ENCODE measurements at regions not wholly inside any gene's neighbourhood (a gene's known extent, or its start where the extent isn't known, plus 50 kb on each side); places are given as distances from the start of the nearest gene placed in this dataset.

DNA sequence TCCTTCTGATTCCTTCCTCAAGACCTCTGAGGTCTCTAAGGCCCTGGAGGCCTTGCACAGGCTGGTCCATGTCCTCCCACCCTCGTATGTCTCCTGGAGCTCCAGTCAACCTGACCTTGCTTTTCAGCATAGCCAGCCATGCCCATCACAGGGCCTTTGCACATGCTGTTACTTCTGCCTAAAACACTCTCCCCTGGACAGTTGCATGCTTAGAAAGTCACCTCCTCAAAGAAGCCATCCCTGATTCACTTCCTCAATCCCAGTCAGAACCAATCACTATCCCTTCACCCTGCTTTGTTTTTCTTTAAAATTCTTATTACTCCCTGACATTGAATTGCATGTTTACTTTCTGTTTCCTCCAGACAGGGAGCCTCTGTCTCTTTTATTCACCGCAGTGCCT is 322.1 kb upstream of the CCL2 start:
- Histone ChIP-seq H3K27me3 (ENCODE audit: insufficient read depth, low read length) (no peaks in the 10 kb centered on the region), H3K36me3 (ENCODE audit: insufficient read depth, low read length) (no peaks in the 10 kb centered on the region), H3K4me3 (ENCODE audit: low read length in 2 of 2) (no peak overlapping the region), H3K27ac (ENCODE audit: low read depth, low read length) (no peak overlapping the region), H3K9me3 (ENCODE audit: control insufficient read depth in 1 of 2, low read length in 2 of 2) (no peaks in the 10 kb centered on the region), H3K4me1 (ENCODE audit: insufficient read depth, low read length) (no peaks in the 10 kb centered on the region)
- no peak for DNase-seq
- Mint-ChIP-seq H3K9me3 (no peaks in the 10 kb centered on the region), H3K4me1 (no peaks in the 10 kb centered on the region), H3K36me3 (no peaks in the 10 kb centered on the region), H3K27me3 (peaks cover 8 to 18% of the 10 kb centered on the region in 2 donors), H3K4me3 (no peak overlapping the region), H3K27ac (no peak overlapping the region)
- intact Hi-C loops (cut with micrococcal nuclease): no loop called here
- ChIA-PET POLR2A (ENCODE audit: partially characterized antibody) (no interaction called here), CTCF (ENCODE audit: partially characterized antibody) (no interaction called here)

DNA sequence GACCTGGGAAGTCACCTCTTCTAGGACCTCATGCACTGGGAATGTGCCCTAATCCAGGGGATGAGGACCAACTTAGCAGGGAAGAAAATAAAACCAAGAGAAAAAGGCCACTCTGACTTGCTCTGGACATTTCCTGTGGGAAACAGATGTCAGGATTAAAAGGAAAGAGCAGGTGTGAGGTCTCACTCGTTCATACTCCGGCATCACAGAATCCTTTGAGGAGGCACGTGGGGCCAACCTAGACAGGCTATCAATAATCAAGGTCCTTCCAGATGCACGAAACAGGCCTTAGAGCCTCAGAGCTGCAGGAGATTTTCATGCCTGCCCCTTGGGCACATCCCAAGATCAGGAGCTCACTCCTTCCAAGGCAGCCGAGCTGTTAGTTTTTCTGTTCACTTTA is 321.5 kb upstream of the CCL2 start:
- POLR2A ChIA-PET (ENCODE audit: partially characterized antibody): no interaction called here

DNA sequence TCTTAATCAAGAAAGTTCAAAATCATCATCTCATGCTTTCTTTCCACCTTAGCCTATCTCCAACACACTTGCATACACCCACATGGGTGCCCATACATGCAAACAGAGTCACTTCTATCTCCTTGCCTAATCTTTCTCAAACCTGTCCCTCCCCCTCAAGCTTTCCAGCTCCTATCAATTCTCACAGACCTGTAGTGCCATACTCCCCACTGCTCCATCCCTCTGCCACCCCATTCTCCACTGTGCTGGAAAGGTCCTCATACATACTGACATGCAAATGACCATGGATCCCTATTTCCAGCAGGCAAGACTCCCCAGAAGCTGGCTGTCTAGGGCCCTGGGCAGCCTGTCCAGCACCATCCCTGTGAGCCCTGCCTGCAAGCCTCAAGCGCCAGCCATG is 320.4 kb upstream of the CCL2 start:
- Histone ChIP-seq H3K4me1 (ENCODE audit: insufficient read depth, low read length) (no peaks in the 10 kb centered on the region), H3K9me3 (ENCODE audit: control insufficient read depth in 1 of 2, low read length in 2 of 2) (no peaks in the 10 kb centered on the region), H3K36me3 (ENCODE audit: insufficient read depth, low read length) (no peaks in the 10 kb centered on the region), H3K27ac (ENCODE audit: low read depth, low read length) (no peak overlapping the region), H3K4me3 (ENCODE audit: low read length in 2 of 2) (no peak overlapping the region), H3K27me3 (ENCODE audit: insufficient read depth, low read length) (no peaks in the 10 kb centered on the region)
- Mint-ChIP-seq H3K27me3 (peaks cover 4 to 14% of the 10 kb centered on the region in 2 donors), H3K27ac (no peak overlapping the region), H3K9me3 (no peaks in the 10 kb centered on the region), H3K4me3 (no peak overlapping the region), H3K36me3 (no peaks in the 10 kb centered on the region), H3K4me1 (no peaks in the 10 kb centered on the region)
- intact Hi-C loops (cut with micrococcal nuclease): no loop called here
- POLR2A ChIA-PET (ENCODE audit: partially characterized antibody): no interaction called here
- no peak for DNase-seq
- CTCF ChIA-PET (ENCODE audit: partially characterized antibody): no interaction called here

More for the DNA sequence above, 321.5 kb upstream of the CCL2 start:
- CTCF ChIA-PET (ENCODE audit: partially characterized antibody): no interaction called here
- no peaks in the 10 kb centered on the region for H3K4me1 ChIP-seq (ENCODE audit: insufficient read depth, low read length)
- H3K9me3 ChIP-seq (ENCODE audit: control insufficient read depth in 1 of 2, low read length in 2 of 2): no peaks in the 10 kb centered on the region
- no peak overlapping the region for H3K4me3 Mint-ChIP-seq
- no peak overlapping the region for H3K27ac ChIP-seq (ENCODE audit: low read depth, low read length)
- no peaks in the 10 kb centered on the region for H3K36me3 Mint-ChIP-seq
- H3K27me3 ChIP-seq (ENCODE audit: insufficient read depth, low read length): no peaks in the 10 kb centered on the region
- intact Hi-C loops (cut with micrococcal nuclease): no loop called here
- H3K4me3 ChIP-seq (ENCODE audit: low read length in 2 of 2): no peak overlapping the region
- peaks cover 6 to 18% of the 10 kb centered on the region in 2 donors for H3K27me3 Mint-ChIP-seq
- no peak for DNase-seq
- H3K36me3 ChIP-seq (ENCODE audit: insufficient read depth, low read length): no peaks in the 10 kb centered on the region
- H3K9me3 Mint-ChIP-seq: no peaks in the 10 kb centered on the region
- H3K4me1 Mint-ChIP-seq: no peaks in the 10 kb centered on the region
- no peak overlapping the region for H3K27ac Mint-ChIP-seq

DNA sequence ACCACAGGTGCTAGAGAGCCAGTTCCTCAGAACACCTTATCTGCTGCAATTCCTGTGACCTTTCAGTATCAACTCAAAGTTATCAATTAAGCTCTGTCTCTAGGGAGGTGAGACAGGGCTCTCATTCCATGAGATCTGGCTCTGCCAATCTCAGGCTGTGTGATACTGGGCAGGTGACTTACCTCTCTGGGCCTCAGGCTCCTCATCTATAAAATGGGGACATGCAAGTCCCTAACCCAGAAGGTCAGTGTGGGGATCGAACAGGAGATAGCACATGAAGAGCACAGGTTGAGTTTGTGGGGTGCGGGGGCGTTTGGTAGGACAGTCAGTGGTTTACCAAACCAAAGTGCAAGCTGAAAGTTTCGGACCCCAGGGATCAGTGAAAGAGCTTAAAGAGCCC is 319.3 kb upstream of the CCL2 start:
- H3K27ac ChIP-seq (ENCODE audit: low read depth, low read length): no peak overlapping the region
- H3K27ac Mint-ChIP-seq: no peak overlapping the region
- ChIA-PET CTCF (ENCODE audit: partially characterized antibody) (no interaction called here), POLR2A (ENCODE audit: partially characterized antibody) (no interaction called here)
- H3K4me3 ChIP-seq (ENCODE audit: low read length in 2 of 2): no peak overlapping the region
- H3K4me1 ChIP-seq (ENCODE audit: insufficient read depth, low read length): no peaks in the 10 kb centered on the region
- no peak overlapping the region for H3K4me3 Mint-ChIP-seq
- H3K9me3 ChIP-seq (ENCODE audit: control insufficient read depth in 1 of 2, low read length in 2 of 2): no peaks in the 10 kb centered on the region
- H3K4me1 Mint-ChIP-seq: no peaks in the 10 kb centered on the region
- H3K36me3 ChIP-seq (ENCODE audit: insufficient read depth, low read length): no peaks in the 10 kb centered on the region
- H3K36me3 Mint-ChIP-seq: no peaks in the 10 kb centered on the region
- DNase-seq: no peak
- no peaks in the 10 kb centered on the region for H3K27me3 ChIP-seq (ENCODE audit: insufficient read depth, low read length)
- H3K27me3 Mint-ChIP-seq: peaks cover 5 to 12% of the 10 kb centered on the region in 2 donors
- no peaks in the 10 kb centered on the region for H3K9me3 Mint-ChIP-seq
- intact Hi-C loops (cut with micrococcal nuclease): no loop called here

DNA sequence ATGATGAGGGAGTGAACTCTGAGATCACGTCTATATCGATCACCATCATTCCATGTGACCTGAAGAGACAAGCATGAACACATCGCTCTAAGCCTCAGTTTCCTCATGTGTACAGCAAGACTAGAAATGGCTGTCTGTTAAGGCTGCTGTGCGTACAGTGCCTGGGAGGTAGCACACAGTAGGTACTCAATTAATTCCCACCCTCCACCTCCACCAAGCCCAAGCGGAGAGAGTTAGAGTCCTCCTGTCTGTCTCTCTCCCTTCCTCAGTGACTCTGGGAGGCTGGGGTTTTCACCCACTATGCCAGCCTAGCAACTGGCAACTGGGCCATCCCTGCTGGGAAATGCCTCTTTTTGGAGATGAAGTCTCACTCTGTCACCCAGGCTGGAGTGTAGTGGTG is 318.3 kb upstream of the CCL2 start:
- H3K27ac Mint-ChIP-seq: no peak overlapping the region
- ChIA-PET POLR2A (ENCODE audit: partially characterized antibody) (no interaction called here), CTCF (ENCODE audit: partially characterized antibody) (no interaction called here)
- no peaks in the 10 kb centered on the region for H3K4me1 ChIP-seq (ENCODE audit: insufficient read depth, low read length)
- H3K9me3 Mint-ChIP-seq: no peaks in the 10 kb centered on the region
- intact Hi-C loops (cut with micrococcal nuclease): no loop called here
- no peak for DNase-seq
- H3K36me3 Mint-ChIP-seq: no peaks in the 10 kb centered on the region
- H3K4me3 ChIP-seq (ENCODE audit: low read length in 2 of 2): no peak overlapping the region
- H3K9me3 ChIP-seq (ENCODE audit: control insufficient read depth in 1 of 2, low read length in 2 of 2): no peaks in the 10 kb centered on the region
- no peaks in the 10 kb centered on the region for H3K27me3 ChIP-seq (ENCODE audit: insufficient read depth, low read length)
- H3K27ac ChIP-seq (ENCODE audit: low read depth, low read length): no peak overlapping the region
- H3K4me3 Mint-ChIP-seq: no peak overlapping the region
- H3K4me1 Mint-ChIP-seq: no peaks in the 10 kb centered on the region
- H3K36me3 ChIP-seq (ENCODE audit: insufficient read depth, low read length): no peaks in the 10 kb centered on the region
- peaks cover 6 to 12% of the 10 kb centered on the region in 2 donors for H3K27me3 Mint-ChIP-seq

DNA sequence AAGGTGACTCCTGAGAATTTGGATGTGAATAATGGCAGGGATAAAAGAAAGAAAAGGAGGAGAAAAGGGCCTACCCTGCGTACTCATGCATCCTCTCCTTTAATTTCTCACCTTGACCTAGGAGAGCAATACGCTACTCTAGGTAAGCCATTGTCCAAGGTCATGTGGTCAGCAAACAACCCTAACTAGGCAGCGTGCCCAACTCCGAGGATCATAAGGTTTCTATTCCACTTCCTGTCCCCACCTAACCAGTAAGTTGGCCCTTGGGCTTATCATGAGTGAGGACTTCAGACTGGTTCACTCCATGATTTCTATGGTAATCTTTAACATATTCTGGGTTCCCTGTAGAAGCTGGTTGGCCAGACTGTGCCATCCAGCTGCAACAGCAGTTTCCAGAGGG is 315.1 kb upstream of the CCL2 start:
- ChIA-PET POLR2A (ENCODE audit: partially characterized antibody) (no interaction called here), CTCF (ENCODE audit: partially characterized antibody) (no interaction called here)
- Histone ChIP-seq H3K4me1 (ENCODE audit: insufficient read depth, low read length) (no peaks in the 10 kb centered on the region), H3K4me3 (ENCODE audit: low read length in 2 of 2) (no peak overlapping the region), H3K27me3 (ENCODE audit: insufficient read depth, low read length) (no peaks in the 10 kb centered on the region), H3K9me3 (ENCODE audit: control insufficient read depth in 1 of 2, low read length in 2 of 2) (no peaks in the 10 kb centered on the region), H3K27ac (ENCODE audit: low read depth, low read length) (no peak overlapping the region), H3K36me3 (ENCODE audit: insufficient read depth, low read length) (no peaks in the 10 kb centered on the region)
- Mint-ChIP-seq H3K36me3 (no peaks in the 10 kb centered on the region), H3K4me1 (no peaks in the 10 kb centered on the region), H3K4me3 (no peak overlapping the region), H3K27ac (no peak overlapping the region), H3K27me3 (peaks cover 6 to 9% of the 10 kb centered on the region in 2 donors), H3K9me3 (no peaks in the 10 kb centered on the region)
- intact Hi-C loops (cut with micrococcal nuclease): no loop called here
- DNase-seq: no peak

DNA sequence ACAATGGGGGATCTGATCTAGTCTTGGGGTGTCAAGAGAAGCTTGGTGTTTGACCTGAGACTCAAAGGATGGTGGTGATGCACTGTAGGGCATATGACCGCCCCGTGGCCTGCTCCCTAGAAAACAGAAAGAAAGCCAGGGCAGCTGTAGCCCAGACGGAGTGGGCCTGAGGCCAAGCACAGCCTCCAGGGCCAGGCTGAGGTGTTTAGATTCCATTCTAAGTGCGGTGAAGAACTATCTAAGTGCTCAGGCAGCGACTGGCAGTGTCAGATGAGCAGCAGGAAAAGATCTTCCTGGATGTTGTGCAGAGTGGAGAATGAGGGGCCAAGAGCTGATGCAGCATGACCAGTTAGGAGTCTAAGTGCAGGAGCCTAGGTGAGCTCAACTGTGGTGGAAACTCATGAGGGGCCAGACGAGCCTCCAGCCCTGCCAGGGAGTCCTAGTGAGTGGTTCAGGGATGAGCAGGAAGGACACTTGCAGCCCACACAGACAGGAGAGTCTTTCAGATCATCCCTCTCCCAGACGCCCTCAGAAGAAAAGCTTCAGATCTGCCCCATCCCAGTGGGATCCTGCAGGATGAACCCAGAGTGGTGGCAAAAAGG is 314.2 kb upstream of the CCL2 start:
- intact Hi-C loops (cut with micrococcal nuclease): no loop called here

DNA sequence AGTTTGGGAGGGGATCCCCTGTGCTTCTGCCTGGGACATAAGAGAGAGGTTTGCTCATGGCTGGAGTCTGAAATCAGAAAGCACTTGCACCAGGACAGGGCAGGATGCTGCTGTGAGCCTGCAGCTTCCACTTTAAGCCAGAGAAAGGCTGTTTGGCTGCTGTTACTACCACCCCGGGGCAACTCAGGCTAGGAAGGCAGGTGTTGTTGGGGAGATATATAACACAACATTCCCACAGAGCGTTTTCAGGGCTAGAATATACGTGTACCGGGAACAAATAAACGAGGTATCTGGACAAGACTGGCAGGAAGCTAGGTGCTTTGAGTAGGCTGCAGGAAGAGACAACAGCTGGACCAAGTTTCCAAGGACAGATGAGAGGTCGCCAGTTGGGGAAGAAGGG is 313.3 kb upstream of the CCL2 start:
- DNase-seq: no peak
- Mint-ChIP-seq H3K27ac (no peak overlapping the region), H3K4me3 (no peak overlapping the region), H3K9me3 (no peaks in the 10 kb centered on the region), H3K4me1 (no peaks in the 10 kb centered on the region), H3K27me3 (peaks cover 1 to 9% of the 10 kb centered on the region in 2 donors), H3K36me3 (no peaks in the 10 kb centered on the region)
- intact Hi-C loops (cut with micrococcal nuclease): no loop called here
- no peaks in the 10 kb centered on the region for H3K27me3 ChIP-seq (ENCODE audit: insufficient read depth, low read length)
- no peak overlapping the region for H3K4me3 ChIP-seq (ENCODE audit: low read length in 2 of 2)
- H3K9me3 ChIP-seq (ENCODE audit: control insufficient read depth in 1 of 2, low read length in 2 of 2): no peaks in the 10 kb centered on the region
- no peak overlapping the region for H3K27ac ChIP-seq (ENCODE audit: low read depth, low read length)
- H3K36me3 ChIP-seq (ENCODE audit: insufficient read depth, low read length): no peaks in the 10 kb centered on the region
- ChIA-PET POLR2A (ENCODE audit: partially characterized antibody) (no interaction called here), CTCF (ENCODE audit: partially characterized antibody) (no interaction called here)
- H3K4me1 ChIP-seq (ENCODE audit: insufficient read depth, low read length): no peaks in the 10 kb centered on the region

More for the DNA sequence above, 314.2 kb upstream of the CCL2 start:
- Histone ChIP-seq H3K4me3 (ENCODE audit: low read length in 2 of 2) (no peak overlapping the region), H3K27ac (ENCODE audit: low read depth, low read length) (no peak overlapping the region), H3K4me1 (ENCODE audit: insufficient read depth, low read length) (no peaks in the 10 kb centered on the region), H3K27me3 (ENCODE audit: insufficient read depth, low read length) (no peaks in the 10 kb centered on the region), H3K36me3 (ENCODE audit: insufficient read depth, low read length) (no peaks in the 10 kb centered on the region), H3K9me3 (ENCODE audit: control insufficient read depth in 1 of 2, low read length in 2 of 2) (no peaks in the 10 kb centered on the region)
- Mint-ChIP-seq H3K27me3 (peaks cover 2 to 10% of the 10 kb centered on the region in 2 donors), H3K9me3 (no peaks in the 10 kb centered on the region), H3K4me1 (no peaks in the 10 kb centered on the region), H3K4me3 (no peak overlapping the region), H3K36me3 (no peaks in the 10 kb centered on the region), H3K27ac (no peak overlapping the region)
- ChIA-PET CTCF (ENCODE audit: partially characterized antibody) (no interaction called here), POLR2A (ENCODE audit: partially characterized antibody) (no interaction called here)
- DNase-seq: no peak

All from CD4-positive, alpha-beta memory T cell (primary cell).